ENCODE measurements at regions not wholly inside any gene's neighbourhood (a gene's known extent, or its start where the extent isn't known, plus 50 kb on each side); places are given as distances from the start of the nearest gene placed in this dataset.

- H3K4me2 ChIP-seq (ENCODE audit: insufficient read depth, low read length), result no peak overlapping the region
- H3K9me3 ChIP-seq (ENCODE audit: low read depth, low read length), result no peaks in the 10 kb centered on the region
- no peak for DNase-seq (ENCODE audit: insufficient read length, low spot score, missing footprints)
- H2AFZ ChIP-seq (ENCODE audit: low read length), result no peak overlapping the region
- no peak overlapping the region for H3K27ac ChIP-seq (ENCODE audit: low read depth, low read length)
- no peak for TF ChIP-seq CTCF (IDR thresholded peaks at IDR 0.05; ENCODE audit: extremely low read depth, low read depth, low read length)
- H3K36me3 ChIP-seq (ENCODE audit: insufficient read depth, low read length), result no peaks in the 10 kb centered on the region
- peaks cover 3% of the 10 kb centered on the region for H3K4me1 ChIP-seq (ENCODE audit: insufficient read depth, low read length)
- H3K4me3 ChIP-seq (ENCODE audit: insufficient read depth, low read length), result no peak overlapping the region
- no peaks in the 10 kb centered on the region for H3K27me3 ChIP-seq (ENCODE audit: insufficient read depth, low read length)
- H4K20me1 ChIP-seq (ENCODE audit: insufficient read depth, low read length), result no peaks in the 10 kb centered on the region
- H3K79me2 ChIP-seq (ENCODE audit: insufficient read depth, low read length), result no peaks in the 10 kb centered on the region
Measured at GRCh38 chr4:25981749-25982148, 67.7 kb downstream of the SMIM20 start.

GRCh38 chr4:25982962-25983361, 68.9 kb downstream of the SMIM20 start:
- Histone ChIP-seq H3K4me1 (ENCODE audit: insufficient read depth, low read length) (peaks cover 3% of the 10 kb centered on the region), H3K27me3 (ENCODE audit: insufficient read depth, low read length) (no peaks in the 10 kb centered on the region), H3K27ac (ENCODE audit: low read depth, low read length) (no peak overlapping the region), H3K79me2 (ENCODE audit: insufficient read depth, low read length) (no peaks in the 10 kb centered on the region), H4K20me1 (ENCODE audit: insufficient read depth, low read length) (no peaks in the 10 kb centered on the region), H3K36me3 (ENCODE audit: insufficient read depth, low read length) (no peaks in the 10 kb centered on the region), H3K9me3 (ENCODE audit: low read depth, low read length) (no peaks in the 10 kb centered on the region), H3K4me2 (ENCODE audit: insufficient read depth, low read length) (no peak overlapping the region), H3K4me3 (ENCODE audit: insufficient read depth, low read length) (no peak overlapping the region), H2AFZ (ENCODE audit: low read length) (no peak overlapping the region)
- peak; percentile 72 for DNase-seq (ENCODE audit: insufficient read length, low spot score, missing footprints)
- no peak for TF ChIP-seq CTCF (IDR thresholded peaks at IDR 0.05; ENCODE audit: extremely low read depth, low read depth, low read length)

GRCh38 chr4:25984266-25984665, 70.2 kb downstream of the SMIM20 start:
- no peak for TF ChIP-seq CTCF (IDR thresholded peaks at IDR 0.05; ENCODE audit: extremely low read depth, low read depth, low read length)
- H3K27ac ChIP-seq (ENCODE audit: low read depth, low read length), result no peak overlapping the region
- peaks cover 6% of the 10 kb centered on the region for H3K4me1 ChIP-seq (ENCODE audit: insufficient read depth, low read length)
- no peak overlapping the region for H3K4me3 ChIP-seq (ENCODE audit: insufficient read depth, low read length)
- H4K20me1 ChIP-seq (ENCODE audit: insufficient read depth, low read length), result no peaks in the 10 kb centered on the region
- H3K4me2 ChIP-seq (ENCODE audit: insufficient read depth, low read length), result no peak overlapping the region
- no peak for DNase-seq (ENCODE audit: insufficient read length, low spot score, missing footprints)
- H3K9me3 ChIP-seq (ENCODE audit: low read depth, low read length), result no peaks in the 10 kb centered on the region
- H3K36me3 ChIP-seq (ENCODE audit: insufficient read depth, low read length), result no peaks in the 10 kb centered on the region
- H2AFZ ChIP-seq (ENCODE audit: low read length), result no peak overlapping the region
- no peaks in the 10 kb centered on the region for H3K27me3 ChIP-seq (ENCODE audit: insufficient read depth, low read length)
- H3K79me2 ChIP-seq (ENCODE audit: insufficient read depth, low read length), result no peaks in the 10 kb centered on the region

- no peak overlapping the region for H3K4me2 ChIP-seq (ENCODE audit: insufficient read depth, low read length)
Measured at GRCh38 chr4:25984796-25985195, 70.8 kb downstream of the SMIM20 start.

More at GRCh38 chr4:25984796-25985195, 70.8 kb downstream of the SMIM20 start:
- Histone ChIP-seq H3K27ac (ENCODE audit: low read depth, low read length) (no peak overlapping the region), H3K9me3 (ENCODE audit: low read depth, low read length) (no peaks in the 10 kb centered on the region), H4K20me1 (ENCODE audit: insufficient read depth, low read length) (no peaks in the 10 kb centered on the region), H3K4me3 (ENCODE audit: insufficient read depth, low read length) (no peak overlapping the region), H3K27me3 (ENCODE audit: insufficient read depth, low read length) (no peaks in the 10 kb centered on the region), H3K4me1 (ENCODE audit: insufficient read depth, low read length) (peaks cover 6% of the 10 kb centered on the region), H3K36me3 (ENCODE audit: insufficient read depth, low read length) (no peaks in the 10 kb centered on the region), H3K79me2 (ENCODE audit: insufficient read depth, low read length) (no peaks in the 10 kb centered on the region), H2AFZ (ENCODE audit: low read length) (no peak overlapping the region)
- TF ChIP-seq CTCF (IDR thresholded peaks at IDR 0.05; ENCODE audit: extremely low read depth, low read depth, low read length), result no peak
- DNase-seq (ENCODE audit: insufficient read length, low spot score, missing footprints), result no peak
